ENCODE measurements at regions not wholly inside any gene's neighbourhood (a gene's known extent, or its start where the extent isn't known, plus 50 kb on each side); places are given as distances from the start of the nearest gene placed in this dataset.
"Not testable (repeated sequence)": the region's sequence is repeated elsewhere in the genome, so short reads cannot be mapped to it uniquely, and the experiment has no call there.

GRCh38 chr12:126248871-126249403 lies 1183.7 kb downstream of the AACS start:
- peak; percentile 53 for DNase-seq (ENCODE audit: low read depth, low spot score)

GRCh38 chr12:126258190-126258589 lies 1193.0 kb downstream of the AACS start:
- no peak for DNase-seq (ENCODE audit: low read depth, low spot score)

GRCh38 chr12:126262829-126263228 lies 1197.6 kb downstream of the AACS start:
- DNase-seq (ENCODE audit: low read depth, low spot score) = no peak

GRCh38 chr12:126268222-126268621 lies 1203.0 kb downstream of the AACS start:
- no peak for DNase-seq (ENCODE audit: low read depth, low spot score)

- DNase-seq (ENCODE audit: low read depth, low spot score) = no peak
These were observed 1205.9 kb downstream of the AACS start for GRCh38 chr12:126271159-126271558.

- no peak for DNase-seq (ENCODE audit: low read depth, low spot score)
These were observed 1217.5 kb downstream of the AACS start for GRCh38 chr12:126282691-126283090.

- DNase-seq (ENCODE audit: low read depth, low spot score) = no peak
These were observed 1221.0 kb downstream of the AACS start for GRCh38 chr12:126286203-126286602.

GRCh38 chr12:126290456-126290855 lies 1225.2 kb downstream of the AACS start:
- no peak for DNase-seq (ENCODE audit: low read depth, low spot score)

GRCh38 chr12:126291987-126292386 lies 1226.8 kb downstream of the AACS start:
- DNase-seq (ENCODE audit: low read depth, low spot score) = not testable (repeated sequence)

GRCh38 chr12:126295652-126296051 lies 1230.4 kb downstream of the AACS start:
- no peak for DNase-seq (ENCODE audit: low read depth, low spot score)

- DNase-seq (ENCODE audit: low read depth, low spot score) = no peak
These were observed 1244.0 kb downstream of the AACS start for GRCh38 chr12:126309278-126309677.

GRCh38 chr12:126312457-126312856 lies 1247.2 kb downstream of the AACS start:
- no peak for DNase-seq (ENCODE audit: low read depth, low spot score)

- DNase-seq (ENCODE audit: low read depth, low spot score) = no peak
These were observed 1251.2 kb downstream of the AACS start for GRCh38 chr12:126316411-126316810.

GRCh38 chr12:126337556-126338441 lies 1272.6 kb downstream of the AACS start:
- peak; percentile 86 for DNase-seq (ENCODE audit: low read depth, low spot score)

GRCh38 chr12:126342866-126343265 lies 1277.6 kb downstream of the AACS start:
- DNase-seq (ENCODE audit: low read depth, low spot score) = no peak

- DNase-seq (ENCODE audit: low read depth, low spot score) = no peak
These were observed 1278.1 kb downstream of the AACS start for GRCh38 chr12:126343321-126343720.

- no peak for DNase-seq (ENCODE audit: low read depth, low spot score)
These were observed 1280.9 kb downstream of the AACS start for GRCh38 chr12:126346087-126346486.

- DNase-seq (ENCODE audit: low read depth, low spot score) = no peak
These were observed 1282.2 kb downstream of the AACS start for GRCh38 chr12:126347421-126347820.

GRCh38 chr12:126349383-126349782 lies 1284.1 kb downstream of the AACS start:
- DNase-seq (ENCODE audit: low read depth, low spot score) = no peak

GRCh38 chr12:126353604-126354003 lies 1288.4 kb downstream of the AACS start:
- DNase-seq (ENCODE audit: low read depth, low spot score) = peak; percentile 55

GRCh38 chr12:126354633-126355032 lies 1289.4 kb downstream of the AACS start:
- no peak for DNase-seq (ENCODE audit: low read depth, low spot score)

- DNase-seq (ENCODE audit: low read depth, low spot score) = no peak
These were observed 1290.1 kb downstream of the AACS start for GRCh38 chr12:126355346-126355745.

- DNase-seq (ENCODE audit: low read depth, low spot score) = no peak
These were observed 1293.6 kb downstream of the AACS start for GRCh38 chr12:126358806-126359205.
